OCI-LY7 (cell line): ENCODE measurements at regions not wholly inside any gene's neighbourhood (a gene's known extent, or its start where the extent isn't known, plus 50 kb on each side); places are given as distances from the start of the nearest gene placed in this dataset.

Source experiments
- BruUV-seq: library from RNA; stranded (reverse); fragments of 400-500 nt; replicated peaks from 2 replicates; lab custom pipeline; 2021; lab: Mats Ljungman, UMichigan
- CTCF ChIA-PET: fragments of 300-600 bp; sonication (Branson Sonifier 250); formaldehyde crosslinking; loops from one replicate; lab custom pipeline; 2022; ENCODE audit warnings: antibody characterized with exemption; ENCODE audit not compliant: unreplicated experiment; lab: Charles Lee
- POLR2A ChIA-PET: fragments of 300-600 bp; sonication (Branson Sonifier 250); formaldehyde crosslinking; loops from one replicate; lab custom pipeline; 2022; ENCODE audit warnings: antibody characterized with exemption; lab: Charles Lee
- DNase-seq: peaks from one replicate; pipeline ENCODE4 v3.0.0-alpha.2; 2015; ENCODE audit warnings: low spot score
- H2AFZ ChIP-seq: fragments of 200-600 bp; sonication (generic), shearing (Covaris generic); 2 replicates; pipeline ENCODE4 v1.6.1; 2014; ENCODE audit warnings: mild to moderate bottlenecking, antibody characterized with exemption, low read length, moderate library complexity
- H3K27ac ChIP-seq: fragments of 200-600 bp; sonication (generic); 2 replicates; pipeline ENCODE4 v1.5.1; 2014; ENCODE audit warnings: mixed run types, low read depth, mild to moderate bottlenecking, moderate library complexity, low read length, inconsistent platforms; ENCODE audit not compliant: poor library complexity, severe bottlenecking
- H3K36me3 ChIP-seq: fragments of 200-600 bp; sonication (generic); 2 replicates; pipeline ENCODE4 v1.6.1; 2014; ENCODE audit warnings: mild to moderate bottlenecking, antibody characterized with exemption, low read length, moderate library complexity, mixed read lengths; ENCODE audit not compliant: insufficient read depth
- H3K4me1 ChIP-seq: fragments of 200-600 bp; sonication (generic); 2 replicates; pipeline ENCODE4 v1.5.1; 2014; ENCODE audit warnings: mild to moderate bottlenecking, low read length; ENCODE audit not compliant: insufficient read depth, poor library complexity, severe bottlenecking
- H3K4me2 ChIP-seq: fragments of 200-600 bp; sonication (generic); 2 replicates; pipeline ENCODE4 v1.6.1; 2014; ENCODE audit warnings: mild to moderate bottlenecking, low read length
- H3K4me3 ChIP-seq: fragments of 200-600 bp; sonication (generic); 2 replicates; pipeline ENCODE4 v1.5.1; 2014; ENCODE audit warnings: mild to moderate bottlenecking, low read depth, low read length; ENCODE audit not compliant: poor library complexity, severe bottlenecking
- H3K79me2 ChIP-seq: fragments of 200-600 bp; sonication (generic); 2 replicates; pipeline ENCODE4 v1.6.1; 2016; ENCODE audit warnings: low read depth, mild to moderate bottlenecking, low read length, moderate library complexity, mixed read lengths; ENCODE audit not compliant: insufficient read depth
- H3K9me2 ChIP-seq: fragments of 200-600 bp; sonication (generic); 2 replicates; pipeline ENCODE4 v1.6.1; 2016; ENCODE audit warnings: mild to moderate bottlenecking, low read length, mixed read lengths; ENCODE audit not compliant: insufficient read depth
- H3K9me3 ChIP-seq: fragments of 200-600 bp; sonication (generic); 2 replicates; pipeline ENCODE4 v1.6.1; 2014; ENCODE audit warnings: mild to moderate bottlenecking, mixed run types, low read length, mixed read lengths
- H4K20me1 ChIP-seq: fragments of 200-600 bp; sonication (generic); 2 replicates; pipeline ENCODE4 v1.6.1; 2014; ENCODE audit warnings: mild to moderate bottlenecking, antibody characterized with exemption, low read length, moderate library complexity, mixed read lengths; ENCODE audit not compliant: insufficient read depth
- CTCF ChIP-seq: fragments of 200-600 bp; sonication (generic); conservative IDR thresholded peaks from 2 replicates; pipeline ENCODE4 v1.5.1; 2014; ENCODE audit warnings: mild to moderate bottlenecking, antibody characterized with exemption, low read length, moderate library complexity, mixed read lengths
- EZH2phosphoT487 ChIP-seq: fragments of 200-600 bp; sonication (generic); IDR thresholded peaks from 2 replicates; pipeline ENCODE4 v1.6.1; 2018; ENCODE audit warnings: low read depth, borderline replicate concordance, mild to moderate bottlenecking, mixed run types, antibody characterized with exemption, low read length, moderate library complexity, mixed read lengths
- intact Hi-C: fragments of 100-400 bp; cut with micrococcal nuclease; formaldehyde crosslinking; loops from one replicate; pipeline ENCODE4 v1.10.0; 2022; ENCODE audit not compliant: unreplicated experiment

GRCh38 chr1:94619731-94620130 is 78.2 kb upstream of the F3 start:
- Histone ChIP-seq H3K9me3 (no peaks in the 10 kb centered on the region), H3K79me2 (no peaks in the 10 kb centered on the region), H3K4me2 (no peak overlapping the region), H3K27ac (no peak overlapping the region), H4K20me1 (no peaks in the 10 kb centered on the region), H2AFZ (no peak overlapping the region), H3K4me1 (no peaks in the 10 kb centered on the region), H3K9me2 (no peaks in the 10 kb centered on the region), H3K36me3 (no peaks in the 10 kb centered on the region), H3K4me3 (no peak overlapping the region)
- no peak for DNase-seq
- ChIA-PET POLR2A (interaction anchor here (0.5 kb wide), 1 partner anchor 33 kb away, joined by 3 read pairs; no protein-coding TSS in a partner anchor), CTCF (no interaction called here)
- TF ChIP-seq EZH2phosphoT487 (no peak), CTCF (no peak)
- BruUV-seq: no TSS peak
- intact Hi-C loops: no loop called here

- CTCF ChIA-PET: no interaction called here
Observed at GRCh38 chr1:94617957-94618739, 76.6 kb upstream of the F3 start.

More at GRCh38 chr1:94617957-94618739, 76.6 kb upstream of the F3 start:
- TF ChIP-seq CTCF (no peak), EZH2phosphoT487 (no peak)
- H3K4me1 ChIP-seq: no peaks in the 10 kb centered on the region
- no peaks in the 10 kb centered on the region for H3K36me3 ChIP-seq
- H3K9me3 ChIP-seq: no peaks in the 10 kb centered on the region
- BruUV-seq: no TSS peak
- no peaks in the 10 kb centered on the region for H3K79me2 ChIP-seq
- POLR2A ChIA-PET: no interaction called here
- H3K27ac ChIP-seq: no peak overlapping the region
- H3K4me2 ChIP-seq: no peak overlapping the region
- H3K4me3 ChIP-seq: no peak overlapping the region
- H4K20me1 ChIP-seq: no peaks in the 10 kb centered on the region
- intact Hi-C loops: no loop called here
- H2AFZ ChIP-seq: no peak overlapping the region
- H3K9me2 ChIP-seq: no peaks in the 10 kb centered on the region
- no peak for DNase-seq
